ENCODE measurements at regions not wholly inside any gene's neighbourhood (a gene's known extent, or its start where the extent isn't known, plus 50 kb on each side); places are given as distances from the start of the nearest gene placed in this dataset.
A peak's percentile ranks its signal among the peaks of the same experiment; 100 is the strongest.

DNA sequence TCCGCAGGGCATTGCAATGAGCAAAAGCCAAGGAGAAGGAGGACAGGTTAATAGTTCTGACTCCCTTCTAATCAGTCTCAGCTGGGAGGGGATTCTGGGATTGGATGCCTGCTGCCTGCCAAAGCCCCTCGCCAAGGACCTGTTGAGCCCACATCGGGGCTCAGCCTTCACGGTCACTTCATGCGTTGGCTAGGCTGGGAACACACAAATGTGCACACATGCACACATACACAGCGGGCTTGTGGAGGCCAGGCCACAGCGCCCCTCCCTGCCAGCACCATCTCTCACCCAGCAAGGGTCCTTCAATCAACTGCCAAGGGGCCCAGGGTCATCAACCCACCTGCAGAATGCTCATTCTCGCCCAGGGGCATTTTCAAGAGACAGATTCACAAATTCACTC is 113.9 kb downstream of the C5orf15 start:
- TF ChIP-seq, protein P1, sequence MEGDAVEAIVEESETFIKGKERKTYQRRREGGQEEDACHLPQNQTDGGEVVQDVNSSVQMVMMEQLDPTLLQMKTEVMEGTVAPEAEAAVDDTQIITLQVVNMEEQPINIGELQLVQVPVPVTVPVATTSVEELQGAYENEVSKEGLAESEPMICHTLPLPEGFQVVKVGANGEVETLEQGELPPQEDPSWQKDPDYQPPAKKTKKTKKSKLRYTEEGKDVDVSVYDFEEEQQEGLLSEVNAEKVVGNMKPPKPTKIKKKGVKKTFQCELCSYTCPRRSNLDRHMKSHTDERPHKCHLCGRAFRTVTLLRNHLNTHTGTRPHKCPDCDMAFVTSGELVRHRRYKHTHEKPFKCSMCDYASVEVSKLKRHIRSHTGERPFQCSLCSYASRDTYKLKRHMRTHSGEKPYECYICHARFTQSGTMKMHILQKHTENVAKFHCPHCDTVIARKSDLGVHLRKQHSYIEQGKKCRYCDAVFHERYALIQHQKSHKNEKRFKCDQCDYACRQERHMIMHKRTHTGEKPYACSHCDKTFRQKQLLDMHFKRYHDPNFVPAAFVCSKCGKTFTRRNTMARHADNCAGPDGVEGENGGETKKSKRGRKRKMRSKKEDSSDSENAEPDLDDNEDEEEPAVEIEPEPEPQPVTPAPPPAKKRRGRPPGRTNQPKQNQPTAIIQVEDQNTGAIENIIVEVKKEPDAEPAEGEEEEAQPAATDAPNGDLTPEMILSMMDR (IDR thresholded peaks at IDR 0.05), result no peak
- no peaks in the 10 kb centered on the region for H3K9me3 ChIP-seq
- H3K27ac ChIP-seq, result no peak overlapping the region
- no peak for ATAC-seq
- H3K27me3 ChIP-seq (ENCODE audit: low read depth), result no peaks in the 10 kb centered on the region
- intact Hi-C loops (cut with DNase I), result no loop called here
- H3K36me3 ChIP-seq, result no peaks in the 10 kb centered on the region
- no peak overlapping the region for H3K4me3 ChIP-seq
- no peaks in the 10 kb centered on the region for H3K4me1 ChIP-seq
- no peak for DNase-seq

DNA sequence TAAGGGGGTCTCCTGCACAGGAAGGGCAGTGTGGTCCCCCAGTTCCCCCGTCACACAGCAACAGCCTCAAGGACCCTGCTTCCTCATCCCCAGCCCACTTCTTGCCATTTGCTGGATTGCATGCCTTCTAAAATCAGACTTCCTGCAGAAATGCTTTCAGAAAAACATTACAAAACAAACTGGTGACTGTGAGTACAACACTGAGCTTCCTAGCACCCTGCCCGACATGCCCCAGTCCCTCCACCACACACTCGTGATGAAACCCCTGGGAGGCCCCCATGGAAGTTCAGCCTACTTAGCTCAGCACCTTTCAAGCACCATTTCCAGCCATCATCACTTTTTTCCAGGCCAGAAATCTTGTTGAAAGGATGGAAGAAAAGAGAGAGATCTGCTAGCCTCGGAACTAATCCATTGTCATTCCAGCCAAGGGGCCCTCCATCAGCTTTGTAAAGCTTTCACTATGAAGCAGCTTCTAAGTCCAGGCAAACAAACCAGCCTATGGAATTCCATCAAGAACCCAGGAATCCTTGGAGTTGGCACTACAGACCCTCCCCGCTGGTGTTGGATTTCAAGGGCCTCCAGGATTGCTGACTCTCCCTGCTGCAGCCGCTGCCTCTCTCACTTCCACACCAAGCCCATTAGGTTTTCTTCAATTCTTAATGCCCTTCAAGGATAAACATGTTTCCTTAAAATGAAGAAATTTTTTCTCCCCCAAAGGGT is 114.6 kb downstream of the C5orf15 start:
- Histone ChIP-seq H3K27ac (no peak overlapping the region), H3K4me3 (no peak overlapping the region), H3K4me1 (no peaks in the 10 kb centered on the region), H3K36me3 (no peaks in the 10 kb centered on the region), H3K9me3 (no peaks in the 10 kb centered on the region), H3K27me3 (ENCODE audit: low read depth) (no peaks in the 10 kb centered on the region)
- DNase-seq, result no peak
- TF ChIP-seq, protein P1 (IDR thresholded peaks at IDR 0.05), result no peak
- ATAC-seq, result no peak
- intact Hi-C loops (cut with DNase I), result no loop called here

DNA sequence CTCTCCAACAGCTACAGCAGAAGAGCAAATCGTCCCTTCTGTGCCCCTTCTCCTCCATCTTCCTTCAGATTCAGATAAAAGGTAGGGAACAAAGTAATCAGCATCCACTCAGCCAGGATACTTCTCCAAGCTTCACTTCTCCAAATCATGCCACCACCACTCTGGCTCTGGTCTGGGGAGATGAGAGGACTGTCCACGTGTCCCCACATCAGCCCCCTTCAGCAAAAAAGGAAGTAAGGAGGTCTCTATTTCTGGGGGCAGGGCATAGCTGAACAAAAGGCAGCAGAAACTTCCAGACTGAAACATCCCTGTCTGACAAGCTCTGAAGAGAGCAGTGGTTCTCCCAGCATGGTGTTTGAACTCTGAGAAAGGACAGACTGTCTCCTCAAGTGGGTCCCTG is 116.9 kb downstream of the C5orf15 start:
- H3K4me1 ChIP-seq, result no peaks in the 10 kb centered on the region
- no peak overlapping the region for H3K27ac ChIP-seq
- TF ChIP-seq, protein P1 (IDR thresholded peaks at IDR 0.05), result no peak
- no peak overlapping the region for H3K4me3 ChIP-seq
- no peaks in the 10 kb centered on the region for H3K27me3 ChIP-seq (ENCODE audit: low read depth)
- H3K9me3 ChIP-seq, result no peaks in the 10 kb centered on the region
- no peaks in the 10 kb centered on the region for H3K36me3 ChIP-seq
- DNase-seq, result no peak
- ATAC-seq, result no peak
- intact Hi-C loops (cut with DNase I), result no loop called here

DNA sequence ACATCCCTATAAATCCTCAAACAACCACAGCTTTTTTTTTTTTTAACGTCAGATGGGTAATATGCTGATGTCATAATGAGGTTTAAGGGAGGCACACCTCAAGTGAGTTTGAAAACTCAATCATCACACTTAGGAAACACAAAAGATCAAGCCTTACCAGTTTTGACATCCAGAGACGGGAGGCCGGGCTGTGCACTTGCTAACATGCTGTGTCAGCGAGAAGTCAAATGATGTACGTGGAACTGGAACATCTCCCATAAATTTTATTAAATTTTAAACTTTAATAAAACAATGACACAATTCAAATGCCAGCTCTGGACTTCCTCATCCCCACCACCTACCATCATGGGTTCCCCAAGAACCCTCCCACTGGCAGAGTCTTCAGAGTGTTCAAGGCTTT is 117.6 kb downstream of the C5orf15 start:
- ATAC-seq (no peak), DNase-seq (no peak)
- H3K9me3 ChIP-seq, result no peaks in the 10 kb centered on the region
- H3K27ac ChIP-seq, result no peak overlapping the region
- TF ChIP-seq, protein P1 (IDR thresholded peaks at IDR 0.05), result no peak
- intact Hi-C loops (cut with DNase I), result no loop called here
- H3K4me1 ChIP-seq, result no peaks in the 10 kb centered on the region
- H3K4me3 ChIP-seq, result no peak overlapping the region
- no peaks in the 10 kb centered on the region for H3K27me3 ChIP-seq (ENCODE audit: low read depth)
- no peaks in the 10 kb centered on the region for H3K36me3 ChIP-seq

DNA sequence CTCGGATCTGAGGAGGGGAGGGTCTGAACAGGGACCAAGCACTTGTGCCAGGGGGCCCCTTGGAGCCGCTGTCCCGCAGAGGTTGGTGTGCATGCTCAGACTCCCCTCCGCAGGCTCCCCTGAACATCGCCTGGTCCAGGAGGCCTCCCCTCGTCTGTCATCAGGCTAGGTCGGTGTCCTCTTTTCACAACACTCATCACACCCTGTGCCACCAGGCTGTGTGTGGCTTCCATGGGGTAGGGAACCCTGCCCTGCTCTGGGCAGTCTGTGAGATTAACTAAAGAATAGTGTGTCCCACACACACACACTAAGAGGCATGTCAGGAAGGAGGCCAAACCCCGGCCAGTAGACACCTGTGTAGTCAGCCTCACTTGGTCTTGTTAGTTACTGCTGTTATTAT is 119.3 kb downstream of the C5orf15 start:
- intact Hi-C loops (cut with DNase I), result no loop called here
- no peak for DNase-seq
- H3K4me1 ChIP-seq, result no peaks in the 10 kb centered on the region
- H3K9me3 ChIP-seq, result no peaks in the 10 kb centered on the region
- ATAC-seq, result peak in 1 of 2 donors; percentile 14
- TF ChIP-seq, protein P1 (IDR thresholded peaks at IDR 0.05), result no peak
- H3K27ac ChIP-seq, result no peak overlapping the region
- no peaks in the 10 kb centered on the region for H3K27me3 ChIP-seq (ENCODE audit: low read depth)
- H3K36me3 ChIP-seq, result no peaks in the 10 kb centered on the region
- no peak overlapping the region for H3K4me3 ChIP-seq
